ENCODE measurements at regions not wholly inside any gene's neighbourhood (a gene's known extent, or its start where the extent isn't known, plus 50 kb on each side); places are given as distances from the start of the nearest gene placed in this dataset.
A peak's percentile ranks its signal among the peaks of the same experiment; 100 is the strongest.

DNA sequence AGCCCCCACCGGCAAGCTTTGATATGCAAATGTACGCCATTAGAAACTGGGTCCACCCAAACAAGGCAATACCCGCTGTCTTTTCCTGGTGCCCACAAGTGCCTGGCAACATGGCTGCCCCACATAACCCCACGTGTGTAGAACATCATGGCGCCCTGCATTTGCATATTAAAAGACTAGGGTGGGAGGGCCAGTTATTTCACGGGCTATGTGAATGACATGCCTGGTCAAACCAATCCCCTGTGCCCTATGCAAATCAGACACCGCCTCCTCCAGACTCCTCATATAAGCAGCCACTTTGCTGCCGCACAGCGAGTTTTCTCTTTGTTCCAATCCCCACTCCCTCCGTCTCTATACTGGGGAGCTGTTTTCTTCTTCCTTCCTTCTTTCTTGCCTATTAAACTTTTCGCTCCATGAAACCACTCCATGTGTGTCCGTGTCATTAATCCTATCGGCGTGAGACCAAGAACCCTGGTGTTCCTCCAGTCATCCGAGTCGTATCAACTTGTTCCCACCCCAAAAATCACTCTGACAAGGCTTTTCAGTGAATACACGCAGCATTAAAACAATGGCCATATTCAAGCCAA is 112.6 kb upstream of the SORBS2 start:
- no peak for DNase-seq (ENCODE audit: low read depth in 2 of 2)

DNA sequence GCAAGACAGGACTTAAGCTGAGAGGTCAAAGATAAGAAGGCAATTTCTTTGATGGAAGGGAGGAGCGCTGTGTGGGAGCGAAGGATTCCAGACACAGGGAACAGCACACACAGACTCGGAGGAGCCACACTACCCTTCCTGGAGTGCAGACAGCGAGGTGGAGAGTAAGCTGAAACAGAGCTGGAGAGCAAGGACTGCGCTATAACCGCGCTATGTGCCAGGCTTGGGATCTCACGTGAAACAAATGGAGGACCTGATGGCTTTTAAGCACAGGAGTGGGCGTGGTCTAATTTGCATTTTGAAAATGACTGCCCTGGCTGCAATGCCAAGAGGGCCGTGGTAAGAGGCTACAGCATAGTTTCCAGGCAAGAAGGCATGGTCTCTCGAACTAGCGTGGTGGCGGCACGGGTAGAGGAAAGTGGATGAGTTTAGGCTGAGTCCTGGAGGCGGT is 113.9 kb upstream of the SORBS2 start:
- no peak for DNase-seq (ENCODE audit: low read depth in 2 of 2)

DNA sequence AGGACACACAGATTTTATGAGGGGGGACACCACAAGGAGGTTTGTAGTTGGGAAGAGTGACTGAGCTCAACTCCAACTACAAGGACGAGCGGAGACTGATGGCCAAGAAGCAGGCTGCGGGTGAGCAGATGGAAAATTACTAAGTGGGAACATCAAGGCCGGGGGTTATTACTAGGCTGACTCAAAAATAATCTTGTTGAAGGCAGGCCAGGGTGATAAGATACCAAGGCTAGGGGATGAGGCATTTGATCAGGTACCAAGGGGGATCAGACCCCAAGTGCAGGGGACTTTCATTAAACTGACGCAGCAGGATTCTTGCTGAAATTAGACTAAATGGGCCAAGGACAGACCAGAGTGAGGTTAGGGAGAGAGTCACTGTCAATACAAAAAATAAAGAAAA is 119.4 kb upstream of the SORBS2 start:
- DNase-seq (ENCODE audit: low read depth in 2 of 2) = no peak

DNA sequence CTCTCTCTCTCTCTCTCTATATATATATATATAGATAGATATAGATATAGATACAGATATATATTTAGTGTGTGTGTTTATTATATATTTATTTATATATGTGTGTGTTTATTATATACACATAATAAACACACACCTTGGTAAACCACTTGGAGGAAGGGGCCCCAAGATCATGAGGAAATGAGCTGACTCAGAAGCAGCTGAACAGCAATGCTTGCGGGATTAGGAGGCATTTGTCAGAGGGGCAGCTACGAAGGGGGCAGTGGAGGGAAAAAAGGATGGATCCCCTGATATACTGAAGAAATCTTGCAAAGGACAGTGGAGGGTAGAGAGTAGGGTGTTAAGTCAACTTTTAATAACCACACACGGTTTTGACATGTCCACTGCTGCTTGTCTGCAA is 120.0 kb upstream of the SORBS2 start:
- no peak for DNase-seq (ENCODE audit: low read depth in 2 of 2)

DNA sequence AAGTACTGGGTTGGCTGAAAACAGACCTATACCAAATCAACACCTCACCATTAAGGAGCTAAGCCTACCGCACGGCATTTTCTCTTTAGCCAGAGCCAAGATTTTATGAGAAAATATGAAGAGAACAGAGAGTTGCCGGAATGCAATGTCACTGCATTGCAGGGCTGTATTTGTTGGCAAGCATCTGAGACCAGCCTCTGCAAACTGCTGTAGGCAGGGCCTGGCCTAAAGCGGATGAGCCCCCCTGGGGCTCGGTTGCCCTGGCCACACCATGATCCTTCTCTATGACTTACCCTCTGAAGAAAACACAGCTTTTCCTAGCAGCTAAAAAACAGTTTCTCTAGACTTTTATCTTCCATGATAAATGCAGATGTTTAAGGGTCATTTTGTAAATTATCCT is 120.5 kb upstream of the SORBS2 start:
- DNase-seq (ENCODE audit: low read depth in 2 of 2) = no peak

DNA sequence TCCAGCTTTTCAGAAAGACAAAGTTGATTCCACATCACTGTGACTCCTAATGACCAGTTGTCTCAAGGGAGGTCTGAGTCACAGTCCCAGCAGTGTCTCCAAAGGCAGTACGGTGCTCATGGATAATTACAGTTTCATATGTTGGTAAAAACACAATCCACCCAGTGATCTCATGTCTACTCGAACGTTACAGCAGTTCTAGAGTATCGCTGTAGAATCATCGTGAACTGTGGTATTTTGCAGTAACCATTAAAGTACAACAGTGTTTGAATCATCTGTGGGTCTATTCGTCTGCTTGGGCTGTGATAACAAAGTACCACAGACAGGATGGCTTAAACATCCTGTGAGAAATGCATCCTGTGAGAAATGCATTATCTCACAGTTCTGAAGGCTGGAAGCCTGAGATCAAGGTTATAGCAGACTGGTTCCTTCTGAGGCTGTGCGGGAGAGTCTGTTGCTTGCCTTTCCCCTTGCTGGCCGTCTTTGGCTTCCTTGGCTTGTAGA is 121.1 kb upstream of the SORBS2 start:
- DNase-seq (ENCODE audit: low read depth in 2 of 2) = peak in 1 of 2 donors; percentile 73

DNA sequence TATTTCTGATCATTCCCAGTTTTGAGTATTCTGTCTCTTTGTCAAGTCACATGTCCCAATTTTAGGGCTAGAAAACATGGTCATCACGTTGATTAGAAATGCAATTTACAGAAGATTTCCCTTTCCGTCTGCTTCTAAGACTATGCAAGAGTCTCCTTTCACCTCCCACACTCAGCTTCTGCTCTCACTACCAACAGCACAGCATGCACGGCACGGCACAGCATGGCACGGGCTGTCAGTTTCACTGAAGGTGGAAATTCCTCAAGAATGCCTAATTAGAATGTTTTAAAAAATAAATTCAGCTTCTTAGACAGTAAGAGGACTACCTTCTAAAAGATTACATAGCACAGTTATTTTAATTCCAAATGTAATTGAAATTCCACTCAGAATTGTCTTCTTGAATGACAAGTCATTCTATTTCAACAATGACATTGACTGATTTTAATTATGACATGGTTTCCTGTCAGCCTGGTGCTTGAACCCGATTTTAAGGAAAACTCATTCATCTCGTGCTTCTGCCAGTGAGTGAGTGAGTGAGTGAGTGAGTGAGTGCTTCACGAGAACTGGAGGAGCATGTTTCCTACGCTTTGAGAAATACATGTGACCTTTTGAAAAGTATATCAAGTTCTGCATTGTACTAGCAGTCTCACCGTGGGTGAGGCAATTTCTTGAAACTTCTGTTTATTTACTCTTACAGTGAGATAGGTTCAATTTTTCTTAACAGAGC is 124.8 kb upstream of the SORBS2 start:
- no peak for DNase-seq (ENCODE audit: low read depth in 2 of 2)

DNA sequence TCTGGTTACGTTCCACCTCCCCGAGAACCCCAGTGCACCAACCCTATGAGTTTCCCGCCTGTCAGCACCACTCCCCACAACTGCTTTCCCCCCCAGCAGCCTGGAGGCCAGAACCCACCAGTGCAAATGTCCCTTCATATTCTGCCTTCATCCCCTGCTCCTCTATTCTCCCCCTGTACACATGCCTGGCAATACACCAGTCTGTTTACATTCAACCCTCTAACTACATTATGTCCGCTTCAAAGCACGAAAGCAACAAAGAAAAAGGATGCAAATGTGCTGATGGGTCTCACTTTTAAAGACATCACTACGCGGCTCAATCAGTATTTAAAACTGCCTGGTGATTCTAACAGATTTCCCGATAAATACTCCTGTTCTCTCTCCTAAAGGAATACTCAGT is 126.7 kb upstream of the SORBS2 start:
- DNase-seq (ENCODE audit: low read depth in 2 of 2) = no peak

DNA sequence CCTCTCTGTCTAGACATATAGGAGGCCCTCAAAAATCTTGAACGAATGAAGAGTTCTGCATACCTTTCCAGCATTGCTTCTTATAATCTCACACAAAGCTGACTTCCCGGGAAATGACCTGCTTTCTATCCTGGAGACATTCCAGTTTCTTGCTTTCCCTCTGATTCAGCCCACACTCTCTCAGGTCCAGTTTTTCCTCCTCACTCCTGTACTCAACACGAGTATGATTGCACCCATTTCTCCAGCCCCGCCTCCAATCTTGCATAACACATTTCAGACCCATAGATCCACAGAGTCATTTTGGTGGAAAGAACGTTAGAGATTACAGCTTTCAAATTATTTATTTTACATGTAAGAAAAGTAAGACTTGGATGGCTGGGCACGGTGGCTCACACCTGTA is 127.5 kb upstream of the TLR3 start:
- no peak for DNase-seq (ENCODE audit: low read depth in 2 of 2)

DNA sequence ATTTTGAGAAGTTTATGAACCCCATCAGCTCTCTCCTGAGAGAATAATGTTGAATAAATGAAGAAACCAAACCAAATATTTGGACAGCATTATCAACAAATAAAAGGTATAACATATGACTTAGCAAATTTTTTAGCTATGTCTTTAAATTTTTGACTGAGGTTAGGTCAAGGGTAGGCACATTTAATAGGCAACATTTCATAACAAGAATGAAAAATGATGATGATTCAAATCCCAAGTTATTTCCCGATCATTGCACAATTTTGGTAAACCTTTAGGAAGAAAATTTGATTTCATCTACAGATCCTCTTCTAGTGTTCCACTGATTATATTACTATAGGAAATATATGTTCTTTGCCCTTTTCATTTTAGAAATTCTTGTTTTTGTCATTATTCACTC is 123.7 kb upstream of the TLR3 start:
- no peak for DNase-seq (ENCODE audit: low read depth in 2 of 2)

DNA sequence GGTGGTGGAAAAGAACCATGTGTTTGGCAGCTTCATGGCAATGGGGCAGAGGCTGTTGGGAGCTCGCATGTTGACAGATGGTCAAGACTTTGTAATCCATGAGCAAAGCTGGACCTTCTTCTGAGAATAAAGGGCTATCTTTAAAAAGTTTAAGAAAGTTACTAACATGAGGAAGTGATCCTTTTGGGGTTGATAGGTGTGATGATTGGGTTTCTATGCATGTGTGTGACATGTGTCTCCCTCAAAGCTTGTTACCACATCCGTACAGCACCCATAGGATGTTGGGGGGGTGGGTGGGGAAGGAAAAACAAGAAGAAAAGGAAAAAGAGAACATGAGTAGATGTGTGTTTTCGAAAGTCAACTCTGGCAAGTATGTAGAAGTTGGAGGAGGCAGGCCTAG is 123.0 kb upstream of the TLR3 start:
- no peak for DNase-seq (ENCODE audit: low read depth in 2 of 2)

DNA sequence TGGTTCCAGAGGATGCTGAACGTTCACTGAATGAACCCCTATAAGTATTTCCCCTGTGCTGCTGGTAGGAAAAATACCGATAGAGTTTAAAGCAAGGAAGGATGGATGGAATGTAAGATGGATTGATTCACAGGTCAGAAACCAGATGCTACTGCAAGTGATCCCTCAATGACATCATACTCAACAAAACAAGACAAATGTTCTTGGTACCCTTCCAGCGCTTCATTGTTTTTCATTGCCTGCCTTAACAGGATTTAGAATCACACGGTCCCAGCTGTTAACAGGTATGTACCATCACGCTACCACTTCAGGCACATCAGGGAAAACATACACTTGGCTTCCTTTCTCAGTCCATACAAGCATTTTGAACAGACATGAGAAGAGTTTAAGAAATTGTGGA is 118.1 kb upstream of the TLR3 start:
- peak; percentile 41 to 74 for DNase-seq (ENCODE audit: low read depth in 2 of 2)

DNA sequence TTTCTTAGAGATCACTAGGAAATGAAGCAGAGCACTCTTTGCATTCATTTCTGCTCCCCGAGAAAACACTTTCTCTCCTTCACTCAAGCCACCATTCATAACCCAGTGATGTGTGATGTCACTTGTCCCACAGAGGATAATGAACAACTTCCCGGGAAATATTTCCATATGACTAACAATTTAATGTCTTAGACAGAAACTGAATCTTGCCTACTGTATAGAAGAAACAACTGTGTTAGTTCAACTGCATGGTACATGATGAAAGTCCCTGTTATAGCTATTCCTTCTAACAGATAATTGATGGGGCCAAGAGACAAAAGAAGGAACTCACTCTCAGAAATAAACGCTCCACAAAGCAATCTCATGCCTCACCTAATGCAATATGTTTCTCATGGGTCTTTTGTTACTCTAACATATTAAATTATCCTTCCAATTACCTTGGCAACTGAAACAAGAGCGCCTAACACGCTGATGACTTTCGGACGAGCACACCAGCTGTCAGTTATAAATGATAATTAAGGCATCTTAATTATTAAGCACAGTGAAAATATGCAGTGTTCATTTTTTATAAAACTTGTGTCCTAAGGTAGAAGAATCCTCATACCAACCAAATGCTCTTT is 113.7 kb upstream of the TLR3 start:
- DNase-seq (ENCODE audit: low read depth in 2 of 2) = no peak

DNA sequence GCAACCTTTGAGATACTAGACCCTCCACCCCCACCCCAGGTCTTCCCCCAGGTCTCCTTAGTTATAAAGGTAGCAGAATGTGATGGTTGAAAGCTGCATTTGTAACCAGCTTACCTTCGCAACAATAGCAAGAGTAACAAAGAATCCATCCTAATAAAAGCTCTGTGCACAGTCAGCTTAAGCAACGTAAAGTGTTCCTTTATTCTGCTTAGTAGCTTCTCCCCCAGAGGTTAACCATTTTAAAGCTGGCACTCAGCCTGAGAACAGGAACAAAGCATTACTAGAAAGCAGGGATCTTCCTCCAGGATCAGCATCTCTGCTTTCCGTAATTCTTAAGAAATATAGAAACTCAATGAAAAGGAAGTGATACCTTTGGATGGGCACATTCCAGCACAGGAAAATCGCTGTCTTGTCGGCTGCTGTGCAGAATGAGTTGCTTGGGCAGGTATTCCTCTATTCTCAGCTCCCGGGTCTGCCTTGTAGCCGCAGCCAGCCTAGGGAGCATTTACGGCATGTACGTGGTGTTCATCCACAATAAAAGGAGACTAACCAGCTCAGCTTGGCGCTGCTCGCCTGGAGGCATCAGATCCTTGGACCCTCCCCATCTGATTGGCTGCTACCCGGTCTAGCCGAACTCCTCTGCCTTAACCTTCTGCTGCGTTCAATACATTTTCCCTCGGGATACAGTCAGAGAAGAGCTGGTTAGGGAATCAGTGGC is 113.0 kb upstream of the TLR3 start:
- no peak for DNase-seq (ENCODE audit: low read depth in 2 of 2)

DNA sequence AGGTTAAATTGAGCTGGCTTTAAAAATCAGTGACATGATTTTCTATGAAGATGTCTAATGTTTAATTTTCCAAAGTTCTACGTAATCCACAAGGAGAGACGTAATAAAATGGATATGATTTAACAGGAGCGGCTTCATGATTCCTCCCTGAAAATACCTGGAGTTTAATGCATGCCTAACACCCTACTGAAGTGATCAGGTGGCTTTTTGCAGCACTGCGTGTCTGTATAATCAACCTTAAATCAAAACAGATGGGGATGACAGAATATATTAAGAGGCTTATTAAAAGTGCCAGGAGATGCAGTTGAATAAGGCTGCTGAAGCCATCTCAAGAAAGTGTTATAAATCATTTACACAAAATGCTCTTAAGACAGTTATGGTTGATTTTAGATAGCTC is 112.4 kb upstream of the TLR3 start:
- DNase-seq (ENCODE audit: low read depth in 2 of 2) = no peak

DNA sequence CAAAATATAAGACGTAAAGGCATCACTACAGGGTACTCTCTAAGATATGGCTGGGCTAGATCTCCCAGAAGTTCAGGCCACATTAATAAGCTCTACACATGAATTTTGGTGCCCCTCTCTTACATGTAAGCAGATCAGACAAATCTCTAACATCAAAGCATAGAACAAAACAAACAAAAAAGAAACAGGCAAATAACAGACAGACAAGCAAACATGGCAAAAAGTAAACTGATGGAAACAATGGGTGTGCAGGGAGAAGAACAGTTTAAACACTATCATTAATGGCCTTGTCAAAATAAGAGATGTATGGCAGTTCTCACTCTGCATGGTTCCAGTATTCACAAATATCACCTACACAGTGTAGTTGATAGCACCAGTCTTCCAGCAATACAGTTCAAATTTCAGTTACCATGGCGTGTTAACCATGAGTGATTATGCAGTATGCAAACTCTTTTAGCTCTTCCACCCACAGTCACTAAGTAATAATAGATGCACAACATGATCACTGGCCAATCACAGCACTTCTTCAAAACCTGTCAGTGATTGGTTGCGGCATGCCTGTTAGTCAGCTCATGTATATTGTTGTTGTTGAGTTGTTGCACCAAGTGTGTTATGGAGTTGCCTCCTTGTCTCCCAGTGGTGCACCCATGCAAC is 110.7 kb upstream of the TLR3 start:
- DNase-seq (ENCODE audit: low read depth in 2 of 2) = no peak

DNA sequence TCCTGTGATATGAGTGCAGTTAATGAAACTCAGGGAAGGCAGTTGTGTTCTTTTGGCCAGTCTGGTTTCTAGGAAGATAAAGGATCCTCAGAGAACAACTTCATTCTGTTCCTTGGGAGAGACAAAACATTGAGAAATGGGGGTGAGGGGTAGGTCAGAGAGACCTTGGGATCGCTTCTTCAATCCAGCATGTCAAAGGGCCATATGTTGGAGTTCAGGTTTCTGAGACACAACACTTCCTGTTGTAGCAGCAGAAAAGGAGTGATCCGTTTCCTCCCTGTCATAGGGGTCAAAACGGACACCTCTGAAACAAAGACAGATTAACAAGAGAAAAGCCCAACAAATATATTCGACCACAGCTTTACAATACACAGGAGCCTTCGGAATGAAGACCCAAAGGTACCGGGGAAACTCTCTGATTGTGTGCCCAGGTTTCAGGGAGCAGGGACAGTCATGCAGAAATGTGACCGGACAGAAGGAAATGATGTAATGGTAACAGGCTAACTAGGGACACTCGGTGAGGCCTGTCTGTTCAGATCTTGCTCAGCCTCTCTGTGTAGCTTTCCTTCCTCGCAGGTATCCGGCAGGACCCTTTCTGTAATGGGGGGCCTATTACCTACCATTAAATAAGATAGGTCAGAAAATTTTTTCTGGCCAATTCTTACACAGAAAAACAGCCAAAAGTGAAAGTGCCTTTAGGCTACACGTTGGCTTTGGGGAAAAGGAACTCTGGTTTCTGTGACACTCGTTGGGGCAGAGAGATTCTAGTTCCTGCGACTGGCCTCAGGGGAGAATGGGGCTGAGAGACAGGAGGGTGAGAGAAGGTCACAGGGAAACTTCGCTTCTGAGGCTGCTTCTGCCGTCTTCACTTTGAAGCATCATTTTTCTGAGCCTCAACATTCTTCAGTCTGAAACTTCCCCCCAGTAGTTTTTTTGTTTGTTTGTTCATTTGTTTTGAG is 103.3 kb upstream of the TLR3 start:
- peak; percentile 54 to 65 for DNase-seq (ENCODE audit: low read depth in 2 of 2)

DNA sequence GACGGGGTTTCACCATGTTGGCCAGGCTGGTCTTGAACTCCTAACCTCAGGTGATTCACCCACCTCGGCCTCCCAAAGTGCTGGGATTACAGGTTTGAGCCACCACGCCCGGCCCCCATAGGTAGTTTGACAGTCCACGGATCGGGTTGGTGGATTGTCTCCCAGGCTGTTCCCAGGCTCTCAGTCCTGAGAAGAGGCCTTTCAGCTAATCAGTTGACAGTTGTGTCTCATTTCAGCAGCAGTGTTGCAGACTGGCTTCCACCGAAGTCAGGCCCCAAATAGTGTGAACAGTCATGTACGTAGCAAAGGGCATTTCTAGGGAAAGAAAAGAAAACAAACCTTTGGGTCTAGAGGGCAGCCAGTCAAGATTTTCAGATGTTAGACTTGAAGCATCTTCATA is 102.4 kb upstream of the TLR3 start:
- peak in 1 of 2 donors; percentile 6 for DNase-seq (ENCODE audit: low read depth in 2 of 2)

DNA sequence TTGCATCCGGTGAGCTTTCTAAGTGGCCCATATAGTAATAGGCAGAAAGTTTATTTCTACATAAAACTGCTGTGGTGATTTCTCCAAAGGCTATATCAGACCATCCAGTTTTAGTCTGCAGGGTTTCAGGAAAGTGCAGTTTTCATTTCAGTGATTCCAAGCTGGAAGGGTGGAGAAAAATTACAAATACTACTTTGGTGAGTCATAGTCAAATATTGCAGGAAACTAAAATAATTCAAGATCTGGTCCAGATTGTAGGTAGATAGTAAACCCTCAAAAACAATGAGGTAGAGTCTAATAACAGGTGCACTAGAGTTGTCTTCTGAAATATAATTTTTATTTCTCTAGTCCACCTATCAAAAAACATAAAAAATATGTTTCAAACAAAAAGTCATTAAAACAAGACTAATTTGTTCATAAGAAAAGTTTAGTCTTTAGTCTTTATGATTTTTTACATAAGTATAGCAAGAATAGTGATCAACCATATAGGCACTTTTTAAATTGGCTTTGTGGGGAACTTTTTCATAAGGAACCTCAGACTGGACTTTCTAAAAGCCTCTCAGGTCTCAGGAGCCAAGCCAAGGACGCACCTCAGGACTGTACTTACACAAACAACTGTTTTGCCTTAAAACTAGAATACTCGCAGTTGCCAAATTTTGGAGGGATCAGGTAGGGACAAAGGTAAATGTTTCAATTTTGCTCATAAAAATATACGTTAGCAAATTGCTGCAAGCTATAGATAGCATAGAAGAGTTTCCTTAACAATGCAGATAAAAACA is 101.8 kb upstream of the TLR3 start:
- DNase-seq (ENCODE audit: low read depth in 2 of 2) = peak in 1 of 2 donors; percentile 20

DNA sequence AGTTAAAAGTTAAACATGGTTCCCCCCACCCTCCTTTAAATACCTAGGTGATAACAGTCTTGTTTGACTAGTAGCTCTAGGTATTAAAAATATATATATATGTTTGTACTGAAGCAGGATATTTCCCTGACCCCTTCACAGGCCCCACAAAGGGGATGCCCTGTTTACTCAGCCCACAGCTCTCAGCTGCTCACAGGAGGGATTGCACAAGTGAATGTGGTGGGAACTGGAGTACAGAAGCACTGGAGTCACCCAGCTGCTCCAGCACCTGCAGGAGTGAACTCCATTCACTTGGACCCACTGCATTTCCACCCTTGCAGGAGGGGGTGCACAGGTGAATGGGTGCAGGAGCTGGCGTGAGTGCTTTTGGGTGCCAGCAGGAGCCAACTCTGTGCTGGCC is 99.3 kb upstream of the TLR3 start:
- no peak for DNase-seq (ENCODE audit: low read depth in 2 of 2)

Data from dermis microvascular lymphatic vessel endothelial cell (primary cell).